Loucy (cell line): ENCODE measurements at regions not wholly inside any gene's neighbourhood (a gene's known extent, or its start where the extent isn't known, plus 50 kb on each side); places are given as distances from the start of the nearest gene placed in this dataset.

Experiments used
- H2AFZ ChIP-seq: fragments of 200-600 bp; sonication (generic); 2 replicates; pipeline ENCODE4 v1.6.0; 2016; ENCODE audit warnings: antibody characterized with exemption, mild to moderate bottlenecking, low read length, moderate library complexity
- H3F3A ChIP-seq: fragments of 200-600 bp; 2 replicates; pipeline ENCODE4 v1.6.0; 2016; ENCODE audit warnings: antibody characterized with exemption, low read depth, mild to moderate bottlenecking
- H3K27me3 ChIP-seq: fragments of 200-600 bp; sonication (generic); 2 replicates; pipeline ENCODE4 v1.6.1; 2014; ENCODE audit warnings: low read length, mild to moderate bottlenecking; ENCODE audit not compliant: insufficient read depth, poor library complexity, severe bottlenecking
- H3K36me3 ChIP-seq: fragments of 200-600 bp; sonication (generic); 2 replicates; pipeline ENCODE4 v1.6.1; 2016; ENCODE audit warnings: low read length; ENCODE audit not compliant: insufficient read depth
- H3K4me1 ChIP-seq: fragments of 200-600 bp; sonication (generic); 2 replicates; pipeline ENCODE4 v1.5.1; 2014; ENCODE audit warnings: low read length, mild to moderate bottlenecking; ENCODE audit not compliant: insufficient read depth, poor library complexity, severe bottlenecking
- H3K4me2 ChIP-seq: fragments of 200-600 bp; sonication (generic); 2 replicates; pipeline ENCODE4 v1.6.0; 2014; ENCODE audit warnings: antibody characterized with exemption, low read length, low read depth, mild to moderate bottlenecking; ENCODE audit not compliant: poor library complexity, severe bottlenecking
- H3K4me3 ChIP-seq: fragments of 200-600 bp; sonication (generic); 2 replicates; pipeline ENCODE4 v1.5.1; 2014; ENCODE audit warnings: low read length, mild to moderate bottlenecking, mixed read lengths; ENCODE audit not compliant: poor library complexity, severe bottlenecking
- H3K79me2 ChIP-seq: fragments of 200-600 bp; sonication (generic); 2 replicates; pipeline ENCODE4 v1.6.1; 2014; ENCODE audit warnings: low read length; ENCODE audit not compliant: insufficient read depth
- H3K9ac ChIP-seq: fragments of 200-600 bp; sonication (generic); 2 replicates; pipeline ENCODE4 v1.6.0; 2014; ENCODE audit warnings: mild to moderate bottlenecking, low read depth, low read length, moderate library complexity; ENCODE audit not compliant: poor library complexity, severe bottlenecking
- H3K9me2 ChIP-seq: fragments of 200-600 bp; sonication (generic); replicated peaks from 2 replicates; pipeline ENCODE4 v1.6.1; 2016; ENCODE audit warnings: low read depth, low read length, mixed read lengths
- H3K9me3 ChIP-seq: fragments of 200-600 bp; sonication (generic); 2 replicates; pipeline ENCODE4 v1.6.1; 2014; ENCODE audit warnings: mild to moderate bottlenecking, antibody characterized with exemption, low read length, low read depth; ENCODE audit not compliant: insufficient read depth
- H4K20me1 ChIP-seq: fragments of 200-600 bp; sonication (generic); 2 replicates; pipeline ENCODE4 v1.6.0; 2014; ENCODE audit warnings: antibody characterized with exemption, low read length, mild to moderate bottlenecking; ENCODE audit not compliant: insufficient read depth, poor library complexity, severe bottlenecking
- EZH2phosphoT487 ChIP-seq: fragments of 200-600 bp; IDR thresholded peaks from 2 replicates; pipeline ENCODE4 v1.6.1; 2018; ENCODE audit warnings: antibody characterized with exemption, mild to moderate bottlenecking, moderate library complexity, borderline replicate concordance
- TF ChIP-seq, protein P1 (sequence below): fragments of 200-600 bp; sonication (generic); conservative IDR thresholded peaks from 2 replicates; pipeline ENCODE4 v1.5.1; 2014; ENCODE audit warnings: mild to moderate bottlenecking, antibody characterized with exemption, low read length

DNA sequence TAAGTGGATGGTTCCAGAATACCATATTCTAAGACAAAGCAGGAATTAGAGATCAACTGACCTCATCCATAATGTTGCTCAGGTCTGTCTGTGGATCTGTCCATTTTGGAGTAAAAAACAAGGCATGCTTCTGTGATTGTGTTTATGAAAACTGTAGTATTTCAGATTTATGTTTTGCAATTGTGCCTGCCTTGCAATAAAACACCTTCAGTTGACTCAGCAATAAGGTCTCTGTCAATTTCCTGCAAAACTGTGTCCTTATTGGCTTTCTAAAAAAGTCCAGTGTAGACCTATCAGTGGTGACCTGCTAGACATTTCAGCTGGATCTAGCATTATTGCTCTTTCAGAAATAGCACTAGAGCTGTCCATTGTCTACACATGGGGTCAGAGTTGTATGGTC, 409.5 kb upstream of the AZI2 start:
- Histone ChIP-seq H3K9me2 (no peaks in the 10 kb centered on the region), H3K79me2 (no peaks in the 10 kb centered on the region), H3F3A (no peaks in the 10 kb centered on the region), H3K36me3 (no peaks in the 10 kb centered on the region), H3K4me1 (no peaks in the 10 kb centered on the region), H2AFZ (no peak overlapping the region), H3K9me3 (no peaks in the 10 kb centered on the region), H3K4me3 (no peak overlapping the region), H3K4me2 (no peak overlapping the region), H3K27me3 (no peaks in the 10 kb centered on the region), H4K20me1 (no peaks in the 10 kb centered on the region), H3K9ac (no peak overlapping the region)
- TF ChIP-seq, protein P1, sequence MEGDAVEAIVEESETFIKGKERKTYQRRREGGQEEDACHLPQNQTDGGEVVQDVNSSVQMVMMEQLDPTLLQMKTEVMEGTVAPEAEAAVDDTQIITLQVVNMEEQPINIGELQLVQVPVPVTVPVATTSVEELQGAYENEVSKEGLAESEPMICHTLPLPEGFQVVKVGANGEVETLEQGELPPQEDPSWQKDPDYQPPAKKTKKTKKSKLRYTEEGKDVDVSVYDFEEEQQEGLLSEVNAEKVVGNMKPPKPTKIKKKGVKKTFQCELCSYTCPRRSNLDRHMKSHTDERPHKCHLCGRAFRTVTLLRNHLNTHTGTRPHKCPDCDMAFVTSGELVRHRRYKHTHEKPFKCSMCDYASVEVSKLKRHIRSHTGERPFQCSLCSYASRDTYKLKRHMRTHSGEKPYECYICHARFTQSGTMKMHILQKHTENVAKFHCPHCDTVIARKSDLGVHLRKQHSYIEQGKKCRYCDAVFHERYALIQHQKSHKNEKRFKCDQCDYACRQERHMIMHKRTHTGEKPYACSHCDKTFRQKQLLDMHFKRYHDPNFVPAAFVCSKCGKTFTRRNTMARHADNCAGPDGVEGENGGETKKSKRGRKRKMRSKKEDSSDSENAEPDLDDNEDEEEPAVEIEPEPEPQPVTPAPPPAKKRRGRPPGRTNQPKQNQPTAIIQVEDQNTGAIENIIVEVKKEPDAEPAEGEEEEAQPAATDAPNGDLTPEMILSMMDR, result no peak
- no peak for TF ChIP-seq EZH2phosphoT487

- Histone ChIP-seq H3K9ac (no peak overlapping the region), H2AFZ (no peak overlapping the region), H3F3A (no peaks in the 10 kb centered on the region), H3K27me3 (no peaks in the 10 kb centered on the region), H3K4me2 (no peak overlapping the region), H3K9me2 (no peaks in the 10 kb centered on the region), H4K20me1 (no peaks in the 10 kb centered on the region), H3K9me3 (no peaks in the 10 kb centered on the region), H3K79me2 (no peaks in the 10 kb centered on the region), H3K4me1 (no peaks in the 10 kb centered on the region), H3K36me3 (no peaks in the 10 kb centered on the region), H3K4me3 (no peak overlapping the region)
- TF ChIP-seq EZH2phosphoT487, result no peak
- TF ChIP-seq, protein P1, result no peak
Observed at GRCh38 chr3:28761375-28761774, 412.8 kb upstream of the AZI2 start.

DNA sequence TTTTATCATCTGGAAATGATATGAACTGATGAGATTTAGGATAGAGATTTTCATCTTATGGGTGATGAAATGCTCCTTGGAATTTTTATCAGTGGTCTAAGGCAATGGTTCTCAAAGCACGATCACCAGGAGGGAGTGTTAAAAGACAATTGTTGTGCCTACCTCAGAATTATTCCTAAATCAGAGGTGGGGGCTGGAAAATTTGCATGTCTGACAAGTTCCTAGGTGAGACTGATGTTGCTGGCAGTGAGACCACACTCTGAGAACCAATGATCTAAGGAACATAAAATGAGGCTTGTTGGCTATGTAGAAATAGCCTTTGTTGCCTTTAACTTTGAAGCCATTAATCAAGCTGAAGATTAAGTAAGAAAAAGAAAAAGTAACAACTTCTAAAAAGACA, 416.6 kb upstream of the AZI2 start:
- Histone ChIP-seq H3K9ac (no peak overlapping the region), H3K4me2 (no peak overlapping the region), H3K79me2 (no peaks in the 10 kb centered on the region), H3K4me1 (peaks cover 18% of the 10 kb centered on the region), H4K20me1 (no peaks in the 10 kb centered on the region), H3K9me3 (peaks cover 9% of the 10 kb centered on the region), H3F3A (peaks cover 15% of the 10 kb centered on the region), H3K36me3 (no peaks in the 10 kb centered on the region), H2AFZ (no peak overlapping the region), H3K9me2 (no peaks in the 10 kb centered on the region), H3K4me3 (no peak overlapping the region), H3K27me3 (peaks cover 5% of the 10 kb centered on the region)
- no peak for TF ChIP-seq EZH2phosphoT487
- TF ChIP-seq, protein P1, result no peak
